ENCODE measurements at regions not wholly inside any gene's neighbourhood (a gene's known extent, or its start where the extent isn't known, plus 50 kb on each side); places are given as distances from the start of the nearest gene placed in this dataset.
A peak's percentile ranks its signal among the peaks of the same experiment; 100 is the strongest.

GRCh38 chr6:131424016-131424415 is 149.0 kb upstream of the ARG1 start (continued):
- TF ChIP-seq, protein P1, sequence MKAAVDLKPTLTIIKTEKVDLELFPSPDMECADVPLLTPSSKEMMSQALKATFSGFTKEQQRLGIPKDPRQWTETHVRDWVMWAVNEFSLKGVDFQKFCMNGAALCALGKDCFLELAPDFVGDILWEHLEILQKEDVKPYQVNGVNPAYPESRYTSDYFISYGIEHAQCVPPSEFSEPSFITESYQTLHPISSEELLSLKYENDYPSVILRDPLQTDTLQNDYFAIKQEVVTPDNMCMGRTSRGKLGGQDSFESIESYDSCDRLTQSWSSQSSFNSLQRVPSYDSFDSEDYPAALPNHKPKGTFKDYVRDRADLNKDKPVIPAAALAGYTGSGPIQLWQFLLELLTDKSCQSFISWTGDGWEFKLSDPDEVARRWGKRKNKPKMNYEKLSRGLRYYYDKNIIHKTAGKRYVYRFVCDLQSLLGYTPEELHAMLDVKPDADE (IDR thresholded peaks at IDR 0.05) = no peak
- TF ChIP-seq, protein P2, sequence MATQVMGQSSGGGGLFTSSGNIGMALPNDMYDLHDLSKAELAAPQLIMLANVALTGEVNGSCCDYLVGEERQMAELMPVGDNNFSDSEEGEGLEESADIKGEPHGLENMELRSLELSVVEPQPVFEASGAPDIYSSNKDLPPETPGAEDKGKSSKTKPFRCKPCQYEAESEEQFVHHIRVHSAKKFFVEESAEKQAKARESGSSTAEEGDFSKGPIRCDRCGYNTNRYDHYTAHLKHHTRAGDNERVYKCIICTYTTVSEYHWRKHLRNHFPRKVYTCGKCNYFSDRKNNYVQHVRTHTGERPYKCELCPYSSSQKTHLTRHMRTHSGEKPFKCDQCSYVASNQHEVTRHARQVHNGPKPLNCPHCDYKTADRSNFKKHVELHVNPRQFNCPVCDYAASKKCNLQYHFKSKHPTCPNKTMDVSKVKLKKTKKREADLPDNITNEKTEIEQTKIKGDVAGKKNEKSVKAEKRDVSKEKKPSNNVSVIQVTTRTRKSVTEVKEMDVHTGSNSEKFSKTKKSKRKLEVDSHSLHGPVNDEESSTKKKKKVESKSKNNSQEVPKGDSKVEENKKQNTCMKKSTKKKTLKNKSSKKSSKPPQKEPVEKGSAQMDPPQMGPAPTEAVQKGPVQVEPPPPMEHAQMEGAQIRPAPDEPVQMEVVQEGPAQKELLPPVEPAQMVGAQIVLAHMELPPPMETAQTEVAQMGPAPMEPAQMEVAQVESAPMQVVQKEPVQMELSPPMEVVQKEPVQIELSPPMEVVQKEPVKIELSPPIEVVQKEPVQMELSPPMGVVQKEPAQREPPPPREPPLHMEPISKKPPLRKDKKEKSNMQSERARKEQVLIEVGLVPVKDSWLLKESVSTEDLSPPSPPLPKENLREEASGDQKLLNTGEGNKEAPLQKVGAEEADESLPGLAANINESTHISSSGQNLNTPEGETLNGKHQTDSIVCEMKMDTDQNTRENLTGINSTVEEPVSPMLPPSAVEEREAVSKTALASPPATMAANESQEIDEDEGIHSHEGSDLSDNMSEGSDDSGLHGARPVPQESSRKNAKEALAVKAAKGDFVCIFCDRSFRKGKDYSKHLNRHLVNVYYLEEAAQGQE (IDR thresholded peaks at IDR 0.05; ENCODE audit: unreplicated experiment) = no peak
- TF ChIP-seq ZNF331 (CRISPR knock-in tag; IDR thresholded peaks at IDR 0.05; ENCODE audit: low read depth) = no peak
- no peak for TF ChIP-seq STAT1 (IDR thresholded peaks at IDR 0.05; ENCODE audit: unreplicated experiment)
- TF ChIP-seq NANOG (IDR thresholded peaks at IDR 0.05; ENCODE audit: borderline replicate concordance) = no peak
- TF ChIP-seq ZNF114 (CRISPR knock-in tag; IDR thresholded peaks at IDR 0.05) = no peak

DNA sequence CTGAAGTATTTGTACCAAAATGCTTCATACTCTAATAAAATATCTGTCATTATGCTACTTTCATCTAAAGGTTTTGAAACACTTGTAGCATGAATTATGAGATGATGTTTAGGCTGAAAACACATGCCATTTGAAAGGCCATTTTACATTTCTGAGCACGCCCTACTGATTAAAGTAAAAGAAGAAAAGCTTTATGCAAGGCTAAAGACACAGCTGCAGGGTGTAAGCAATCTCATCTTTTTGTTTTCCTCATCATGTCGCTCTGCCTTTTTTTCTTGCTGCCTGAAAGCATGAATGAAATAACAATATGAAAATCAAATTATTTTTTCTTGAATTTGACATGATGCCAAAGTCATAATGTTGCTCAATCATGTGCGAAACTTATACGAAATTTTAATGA is 148.6 kb upstream of the ARG1 start:
- Mint-ChIP-seq H3K27ac (no peak overlapping the region), H3K9me3 (peaks cover 13% of the 10 kb centered on the region), H3K4me1 (0 out of 3 replicates have a peak, but pooled peaks cover 4% of the 10 kb centered on the region), H3K4me3 (no peak overlapping the region), H3K36me3 (ENCODE audit: low read depth) (peaks cover 6% of the 10 kb centered on the region; the same call in 2 of the 3 replicates), H3K27me3 (ENCODE audit: insufficient read depth, low read depth, poor library complexity) (no peaks in the 10 kb centered on the region)
- H3K79me2 ChIP-seq (replicated peaks; ENCODE audit: insufficient read depth) = no peaks in the 10 kb centered on the region
- H3K36me3 ChIP-seq (ENCODE audit: insufficient read depth) = no peaks in the 10 kb centered on the region
- DNase-seq (ENCODE audit: low spot score) = no peak
- no peaks in the 10 kb centered on the region for H3K27me3 ChIP-seq (ENCODE audit: insufficient read depth)
- H3K4me2 ChIP-seq = peak overlapping the region; percentile 8; the same call in 1 of the 2 replicates
- H3K4me1 ChIP-seq (ENCODE audit: insufficient read depth) = peaks cover 14% of the 10 kb centered on the region
- peak overlapping the region; percentile 3; the same call in 1 of the 2 replicates for H3K27ac ChIP-seq (ENCODE audit: low read depth)
- no peak for ATAC-seq
- H4K20me1 ChIP-seq (replicated peaks; ENCODE audit: insufficient read depth) = no peaks in the 10 kb centered on the region
- H3K4me3 ChIP-seq = no peak overlapping the region
- H3F3A ChIP-seq (replicated peaks; ENCODE audit: low read depth) = no peaks in the 10 kb centered on the region
- no peak overlapping the region for H2AFZ ChIP-seq
- 0 out of 2 replicates have a peak, but pooled peaks cover under 1% of the 10 kb centered on the region for H3K9me2 ChIP-seq (ENCODE audit: insufficient read depth)
- TF ChIP-seq ZNF114 (CRISPR knock-in tag; IDR thresholded peaks at IDR 0.05) (no peak), NANOG (IDR thresholded peaks at IDR 0.05; ENCODE audit: borderline replicate concordance) (no peak), CTCF (conservative IDR thresholded peaks at IDR 0.05; ENCODE audit: low read depth in 2 of 2) (no peak), ZNF331 (CRISPR knock-in tag; IDR thresholded peaks at IDR 0.05; ENCODE audit: low read depth) (no peak), EZH2phosphoT487 (IDR thresholded peaks at IDR 0.05; ENCODE audit: unreplicated experiment) (no peak), EZH2 (IDR thresholded peaks at IDR 0.05; ENCODE audit: low read depth, unreplicated experiment) (no peak), POLR2AphosphoS5 (IDR thresholded peaks at IDR 0.05; ENCODE audit: low read depth) (no peak)
- TF ChIP-seq, protein P3, sequence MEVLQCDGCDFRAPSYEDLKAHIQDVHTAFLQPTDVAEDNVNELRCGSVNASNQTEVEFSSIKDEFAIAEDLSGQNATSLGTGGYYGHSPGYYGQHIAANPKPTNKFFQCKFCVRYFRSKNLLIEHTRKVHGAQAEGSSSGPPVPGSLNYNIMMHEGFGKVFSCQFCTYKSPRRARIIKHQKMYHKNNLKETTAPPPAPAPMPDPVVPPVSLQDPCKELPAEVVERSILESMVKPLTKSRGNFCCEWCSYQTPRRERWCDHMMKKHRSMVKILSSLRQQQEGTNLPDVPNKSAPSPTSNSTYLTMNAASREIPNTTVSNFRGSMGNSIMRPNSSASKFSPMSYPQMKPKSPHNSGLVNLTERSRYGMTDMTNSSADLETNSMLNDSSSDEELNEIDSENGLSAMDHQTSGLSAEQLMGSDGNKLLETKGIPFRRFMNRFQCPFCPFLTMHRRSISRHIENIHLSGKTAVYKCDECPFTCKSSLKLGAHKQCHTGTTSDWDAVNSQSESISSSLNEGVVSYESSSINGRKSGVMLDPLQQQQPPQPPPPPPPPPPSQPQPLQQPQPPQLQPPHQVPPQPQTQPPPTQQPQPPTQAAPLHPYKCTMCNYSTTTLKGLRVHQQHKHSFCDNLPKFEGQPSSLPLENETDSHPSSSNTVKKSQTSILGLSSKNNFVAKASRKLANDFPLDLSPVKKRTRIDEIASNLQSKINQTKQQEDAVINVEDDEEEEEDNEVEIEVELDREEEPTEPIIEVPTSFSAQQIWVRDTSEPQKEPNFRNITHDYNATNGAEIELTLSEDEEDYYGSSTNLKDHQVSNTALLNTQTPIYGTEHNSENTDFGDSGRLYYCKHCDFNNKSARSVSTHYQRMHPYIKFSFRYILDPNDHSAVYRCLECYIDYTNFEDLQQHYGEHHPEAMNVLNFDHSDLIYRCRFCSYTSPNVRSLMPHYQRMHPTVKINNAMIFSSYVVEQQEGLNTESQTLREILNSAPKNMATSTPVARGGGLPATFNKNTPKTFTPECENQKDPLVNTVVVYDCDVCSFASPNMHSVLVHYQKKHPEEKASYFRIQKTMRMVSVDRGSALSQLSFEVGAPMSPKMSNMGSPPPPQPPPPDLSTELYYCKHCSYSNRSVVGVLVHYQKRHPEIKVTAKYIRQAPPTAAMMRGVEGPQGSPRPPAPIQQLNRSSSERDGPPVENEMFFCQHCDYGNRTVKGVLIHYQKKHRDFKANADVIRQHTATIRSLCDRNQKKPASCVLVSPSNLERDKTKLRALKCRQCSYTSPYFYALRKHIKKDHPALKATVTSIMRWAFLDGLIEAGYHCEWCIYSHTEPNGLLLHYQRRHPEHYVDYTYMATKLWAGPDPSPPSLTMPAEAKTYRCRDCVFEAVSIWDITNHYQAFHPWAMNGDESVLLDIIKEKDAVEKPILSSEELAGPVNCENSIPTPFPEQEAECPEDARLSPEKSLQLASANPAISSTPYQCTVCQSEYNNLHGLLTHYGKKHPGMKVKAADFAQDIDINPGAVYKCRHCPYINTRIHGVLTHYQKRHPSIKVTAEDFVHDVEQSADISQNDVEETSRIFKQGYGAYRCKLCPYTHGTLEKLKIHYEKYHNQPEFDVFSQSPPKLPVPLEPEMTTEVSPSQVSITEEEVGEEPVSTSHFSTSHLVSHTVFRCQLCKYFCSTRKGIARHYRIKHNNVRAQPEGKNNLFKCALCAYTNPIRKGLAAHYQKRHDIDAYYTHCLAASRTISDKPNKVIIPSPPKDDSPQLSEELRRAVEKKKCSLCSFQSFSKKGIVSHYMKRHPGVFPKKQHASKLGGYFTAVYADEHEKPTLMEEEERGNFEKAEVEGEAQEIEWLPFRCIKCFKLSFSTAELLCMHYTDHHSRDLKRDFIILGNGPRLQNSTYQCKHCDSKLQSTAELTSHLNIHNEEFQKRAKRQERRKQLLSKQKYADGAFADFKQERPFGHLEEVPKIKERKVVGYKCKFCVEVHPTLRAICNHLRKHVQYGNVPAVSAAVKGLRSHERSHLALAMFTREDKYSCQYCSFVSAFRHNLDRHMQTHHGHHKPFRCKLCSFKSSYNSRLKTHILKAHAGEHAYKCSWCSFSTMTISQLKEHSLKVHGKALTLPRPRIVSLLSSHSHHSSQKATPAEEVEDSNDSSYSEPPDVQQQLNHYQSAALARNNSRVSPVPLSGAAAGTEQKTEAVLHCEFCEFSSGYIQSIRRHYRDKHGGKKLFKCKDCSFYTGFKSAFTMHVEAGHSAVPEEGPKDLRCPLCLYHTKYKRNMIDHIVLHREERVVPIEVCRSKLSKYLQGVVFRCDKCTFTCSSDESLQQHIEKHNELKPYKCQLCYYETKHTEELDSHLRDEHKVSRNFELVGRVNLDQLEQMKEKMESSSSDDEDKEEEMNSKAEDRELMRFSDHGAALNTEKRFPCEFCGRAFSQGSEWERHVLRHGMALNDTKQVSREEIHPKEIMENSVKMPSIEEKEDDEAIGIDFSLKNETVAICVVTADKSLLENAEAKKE (CRISPR knock-in tag; IDR thresholded peaks at IDR 0.05) = no peak
- TF ChIP-seq, protein P1 (IDR thresholded peaks at IDR 0.05) = no peak

All from GM23338 (cell line).